ENCODE measurements at regions not wholly inside any gene's neighbourhood (a gene's known extent, or its start where the extent isn't known, plus 50 kb on each side); places are given as distances from the start of the nearest gene placed in this dataset.

DNA sequence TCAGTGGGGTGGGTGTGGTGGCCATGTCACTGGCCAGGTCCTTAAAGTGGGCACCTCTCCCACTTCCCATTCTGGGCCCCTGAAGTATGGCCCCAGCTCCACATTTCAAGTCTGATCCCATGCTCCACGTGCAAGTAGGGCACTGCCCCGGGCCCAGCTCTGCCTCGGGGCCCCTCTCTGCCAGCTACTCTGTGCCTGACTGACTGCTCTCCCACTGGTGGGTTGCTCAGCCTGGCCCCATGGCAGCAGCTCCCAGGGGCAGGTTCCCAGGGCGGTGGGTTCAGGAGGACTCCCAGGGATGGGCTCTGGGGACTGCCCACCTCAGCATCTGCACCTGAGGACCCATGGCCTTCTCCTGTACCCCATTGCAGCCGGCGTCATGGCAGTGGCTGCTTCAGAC, 110.2 kb upstream of the FAM180A start:
- H2AFZ ChIP-seq (ENCODE audit: low read length) = no peak overlapping the region
- H3K4me2 ChIP-seq (ENCODE audit: extremely low read depth, insufficient read depth, low read length) = no peak overlapping the region
- H4K20me1 ChIP-seq (ENCODE audit: control insufficient read depth, extremely low read depth, insufficient read depth, low read length) = no peaks in the 10 kb centered on the region
- no peaks in the 10 kb centered on the region for H3K79me2 ChIP-seq (ENCODE audit: control insufficient read depth, insufficient read depth, low read length)
- H3K4me3 ChIP-seq (replicated peaks in 1 of 4; ENCODE audit: control extremely low read depth in 1 of 4, insufficient read depth in 1 of 4, low read depth in 3 of 4, low read length in 4 of 4) = no peak overlapping the region
- no peak overlapping the region for H3K9ac ChIP-seq (ENCODE audit: insufficient read depth, low read length)
- H3K4me1 ChIP-seq (ENCODE audit: control insufficient read depth, extremely low read depth, insufficient read depth, low read length) = no peaks in the 10 kb centered on the region
- no peaks in the 10 kb centered on the region for H3K36me3 ChIP-seq (ENCODE audit: control insufficient read depth, insufficient read depth, low read length)
- TF ChIP-seq EZH2 (IDR thresholded peaks at IDR 0.05; ENCODE audit: low read length, missing control alignments) (no peak), CTCF (conservative IDR thresholded peaks at IDR 0.05 in 1 of 2, IDR thresholded peaks at IDR 0.05 in 1 of 2; ENCODE audit: low read depth in 1 of 2, low read length in 2 of 2) (no peak)
- no peaks in the 10 kb centered on the region for H3K9me3 ChIP-seq (ENCODE audit: control insufficient read depth, insufficient read depth, low read depth, low read length)
- H3K27ac ChIP-seq (ENCODE audit: insufficient read depth, low read length) = no peak overlapping the region
- DNase-seq (ENCODE audit: low read depth in 2 of 2) = no peak
- H3K27me3 ChIP-seq (ENCODE audit: control insufficient read depth, insufficient read depth, low read length) = no peaks in the 10 kb centered on the region

GRCh38 chr7:135858379-135858778, 109.8 kb upstream of the FAM180A start:
- H3K4me2 ChIP-seq (ENCODE audit: extremely low read depth, insufficient read depth, low read length) = no peak overlapping the region
- no peak overlapping the region for H3K9ac ChIP-seq (ENCODE audit: insufficient read depth, low read length)
- H2AFZ ChIP-seq (ENCODE audit: low read length) = no peak overlapping the region
- no peaks in the 10 kb centered on the region for H3K4me1 ChIP-seq (ENCODE audit: control insufficient read depth, extremely low read depth, insufficient read depth, low read length)
- H3K9me3 ChIP-seq (ENCODE audit: control insufficient read depth, insufficient read depth, low read depth, low read length) = no peaks in the 10 kb centered on the region
- no peaks in the 10 kb centered on the region for H4K20me1 ChIP-seq (ENCODE audit: control insufficient read depth, extremely low read depth, insufficient read depth, low read length)
- TF ChIP-seq EZH2 (IDR thresholded peaks at IDR 0.05; ENCODE audit: low read length, missing control alignments) (no peak), CTCF (conservative IDR thresholded peaks at IDR 0.05 in 1 of 2, IDR thresholded peaks at IDR 0.05 in 1 of 2; ENCODE audit: low read depth in 1 of 2, low read length in 2 of 2) (no peak)
- H3K27me3 ChIP-seq (ENCODE audit: control insufficient read depth, insufficient read depth, low read length) = no peaks in the 10 kb centered on the region
- no peak overlapping the region for H3K4me3 ChIP-seq (replicated peaks in 1 of 4; ENCODE audit: control extremely low read depth in 1 of 4, insufficient read depth in 1 of 4, low read depth in 3 of 4, low read length in 4 of 4)
- H3K79me2 ChIP-seq (ENCODE audit: control insufficient read depth, insufficient read depth, low read length) = no peaks in the 10 kb centered on the region
- DNase-seq (ENCODE audit: low read depth in 2 of 2) = no peak
- H3K27ac ChIP-seq (ENCODE audit: insufficient read depth, low read length) = no peak overlapping the region
- no peaks in the 10 kb centered on the region for H3K36me3 ChIP-seq (ENCODE audit: control insufficient read depth, insufficient read depth, low read length)

- Histone ChIP-seq H3K27me3 (ENCODE audit: control insufficient read depth, insufficient read depth, low read length) (no peaks in the 10 kb centered on the region), H3K4me2 (ENCODE audit: extremely low read depth, insufficient read depth, low read length) (no peak overlapping the region), H3K79me2 (ENCODE audit: control insufficient read depth, insufficient read depth, low read length) (no peaks in the 10 kb centered on the region), H3K4me1 (ENCODE audit: control insufficient read depth, extremely low read depth, insufficient read depth, low read length) (no peaks in the 10 kb centered on the region), H3K36me3 (ENCODE audit: control insufficient read depth, insufficient read depth, low read length) (no peaks in the 10 kb centered on the region), H3K9ac (ENCODE audit: insufficient read depth, low read length) (no peak overlapping the region), H3K27ac (ENCODE audit: insufficient read depth, low read length) (no peak overlapping the region), H4K20me1 (ENCODE audit: control insufficient read depth, extremely low read depth, insufficient read depth, low read length) (no peaks in the 10 kb centered on the region), H2AFZ (ENCODE audit: low read length) (no peak overlapping the region), H3K4me3 (replicated peaks in 1 of 4; ENCODE audit: control extremely low read depth in 1 of 4, insufficient read depth in 1 of 4, low read depth in 3 of 4, low read length in 4 of 4) (no peak overlapping the region), H3K9me3 (ENCODE audit: control insufficient read depth, insufficient read depth, low read depth, low read length) (no peaks in the 10 kb centered on the region)
- TF ChIP-seq EZH2 (IDR thresholded peaks at IDR 0.05; ENCODE audit: low read length, missing control alignments) (no peak), CTCF (conservative IDR thresholded peaks at IDR 0.05 in 1 of 2, IDR thresholded peaks at IDR 0.05 in 1 of 2; ENCODE audit: low read depth in 1 of 2, low read length in 2 of 2) (no peak)
- DNase-seq (ENCODE audit: low read depth in 2 of 2) = no peak
Measured at GRCh38 chr7:135857519-135858274, 109.1 kb upstream of the FAM180A start.

All from fibroblast of lung (primary cell).